Activated CD4-positive, alpha-beta T cell treated with anti-CD3 and anti-CD28 coated beads, Interleukin-10, Interleukin-2, amounts not matched to agents 100 ng/mL and 50 ng/mL, durations not matched to agents 16 hours and 8 hours (primary cell): ENCODE measurements at regions not wholly inside any gene's neighbourhood (a gene's known extent, or its start where the extent isn't known, plus 50 kb on each side); places are given as distances from the start of the nearest gene placed in this dataset.
A peak's percentile ranks its signal among the peaks of the same experiment; 100 is the strongest.

Source experiments
- DNase-seq: peaks from one replicate; pipeline ENCODE4 v3.0.0-alpha.2; 2020

DNA sequence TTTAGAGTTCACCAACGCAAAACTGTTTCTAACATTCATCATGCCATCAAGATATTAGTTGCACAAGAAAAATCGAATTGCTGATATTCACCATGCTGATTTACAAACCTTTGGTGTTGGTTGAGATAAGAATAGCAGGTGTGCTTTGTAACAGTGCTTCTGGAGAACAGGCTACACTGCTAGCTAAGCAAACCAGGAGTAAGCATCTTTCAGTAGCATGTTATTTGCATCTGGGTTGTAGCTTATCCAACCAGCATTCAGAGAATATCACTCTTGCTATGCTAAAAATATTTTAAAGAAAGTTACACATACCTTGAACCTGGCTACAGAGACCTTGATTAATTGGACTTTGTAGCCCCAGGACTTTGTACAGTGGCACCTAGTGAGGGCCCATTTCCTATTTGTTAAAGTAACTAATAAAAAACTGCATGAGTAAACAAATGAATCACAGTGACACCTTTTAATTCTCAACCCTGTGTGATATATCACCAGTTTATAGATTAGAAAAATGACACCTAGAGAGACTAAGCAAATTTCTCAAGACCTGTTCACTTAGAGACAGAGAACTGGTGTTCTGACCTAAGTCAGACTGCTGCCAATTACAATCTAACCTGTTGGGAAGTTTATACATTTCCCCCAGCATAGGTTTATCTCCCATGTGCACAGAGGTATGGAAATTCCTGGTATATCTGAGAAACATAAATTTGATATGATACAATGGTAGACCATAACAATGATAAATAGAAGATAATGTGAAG is 435.5 kb upstream of the TGFBR2 start:
- no peak for DNase-seq

DNA sequence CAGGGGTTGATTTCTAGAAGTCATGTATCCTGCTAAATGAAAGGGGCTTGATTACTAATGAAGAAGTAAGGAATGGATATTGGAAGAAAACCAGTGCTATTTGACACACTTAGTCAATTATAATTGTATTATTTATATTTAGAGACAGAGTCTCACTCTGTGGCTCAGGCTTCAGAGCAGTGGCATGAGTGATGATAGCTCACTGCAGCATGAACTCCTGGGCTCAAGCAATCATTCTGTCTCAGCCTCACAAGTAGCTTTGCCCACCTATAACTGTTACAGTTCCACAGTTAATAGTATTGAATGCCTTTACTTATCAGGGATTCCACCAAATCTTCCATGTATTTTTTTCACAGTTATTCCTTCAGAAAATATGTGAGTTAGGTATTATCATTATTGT is 432.0 kb upstream of the TGFBR2 start:
- DNase-seq: no peak

DNA sequence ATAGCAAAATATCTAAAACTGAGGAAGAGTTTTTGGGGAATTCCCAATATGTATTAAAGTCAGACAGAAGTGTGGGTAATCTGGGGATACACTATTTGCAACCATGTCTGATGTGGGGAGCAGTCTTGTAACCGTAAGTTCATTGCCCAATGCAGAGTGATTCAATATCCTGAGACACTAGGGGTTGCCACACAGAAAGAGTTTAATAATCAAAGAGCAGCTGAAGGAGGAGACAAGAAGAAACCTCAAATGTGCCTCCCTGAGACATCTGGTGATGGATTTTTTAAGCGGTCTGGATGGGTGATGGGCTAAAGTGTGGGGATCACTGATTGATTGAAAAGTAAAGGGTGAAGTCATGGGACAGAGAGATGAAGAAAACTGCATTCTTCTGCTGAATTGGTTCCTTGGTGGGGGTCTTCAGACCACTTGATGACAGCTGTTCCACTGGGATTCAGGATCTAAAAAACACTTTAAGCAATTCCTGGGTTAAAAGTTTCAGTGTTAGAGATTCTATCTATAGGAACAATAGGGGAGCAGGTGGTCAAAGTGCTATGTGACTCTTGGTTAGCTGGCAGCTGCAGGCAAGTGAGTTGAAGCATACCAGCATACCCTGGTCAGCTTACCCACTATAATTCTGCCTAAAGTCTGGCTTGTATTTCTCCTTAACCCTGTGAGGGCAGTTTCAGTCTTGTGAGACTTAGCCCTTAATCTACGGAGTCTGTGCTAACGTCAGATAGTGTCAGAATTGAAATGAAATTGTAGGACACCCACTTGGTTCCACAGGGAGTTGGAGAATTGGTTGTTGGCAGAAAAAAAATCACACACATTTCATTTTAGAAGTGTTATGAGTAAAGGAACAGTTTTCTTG is 425.9 kb upstream of the TGFBR2 start:
- DNase-seq: no peak

DNA sequence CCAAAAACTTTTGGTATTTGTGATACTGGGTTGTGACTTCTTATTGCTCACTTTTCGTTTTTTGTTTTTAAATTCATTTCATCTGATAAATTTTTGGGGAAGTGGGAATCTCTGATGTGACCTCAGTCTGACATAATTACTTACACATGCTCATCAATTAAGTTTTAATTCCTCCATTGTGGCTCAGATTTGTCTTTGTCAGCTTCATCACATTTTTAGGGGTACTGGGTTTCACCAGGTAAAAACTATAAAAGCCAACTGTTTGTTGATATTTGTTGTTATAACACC is 425.3 kb upstream of the TGFBR2 start:
- no peak for DNase-seq

DNA sequence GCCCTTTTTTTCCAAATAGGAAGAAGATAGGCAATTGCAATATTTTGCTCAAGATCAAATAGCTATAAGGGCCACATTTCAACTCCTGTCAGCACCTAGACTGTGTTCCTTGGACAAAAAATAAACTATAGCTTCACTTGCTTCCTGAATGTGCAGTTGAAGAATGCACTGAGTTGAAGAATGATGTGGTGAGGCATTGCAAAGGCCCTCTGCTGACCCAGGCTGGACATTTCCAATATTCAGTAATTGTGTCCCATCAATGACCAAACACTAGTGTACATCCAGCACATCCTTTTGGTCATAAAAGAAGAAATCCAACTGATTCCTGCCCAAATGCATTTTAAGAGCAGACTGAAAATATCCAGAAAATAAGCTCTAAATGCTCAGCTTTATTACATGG is 424.8 kb upstream of the TGFBR2 start:
- no peak for DNase-seq

DNA sequence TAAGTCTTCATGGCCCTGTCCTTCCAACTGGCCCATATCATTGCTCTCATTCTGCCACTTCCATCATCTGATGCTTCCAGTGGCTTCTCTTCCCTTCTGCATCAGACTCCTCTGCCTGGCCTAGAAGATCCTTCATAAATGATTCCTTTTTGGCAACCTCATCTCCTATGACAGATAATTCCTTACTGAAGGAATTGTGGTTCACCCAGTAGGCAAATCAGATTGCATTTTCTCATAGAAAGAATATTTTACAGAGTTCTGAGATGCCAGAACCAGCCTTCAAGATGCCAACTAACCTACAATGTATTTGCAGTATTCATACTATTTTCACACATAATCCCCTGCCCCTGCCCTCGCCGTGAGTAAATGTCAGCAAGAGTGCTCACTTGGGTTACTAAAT is 423.0 kb upstream of the TGFBR2 start:
- no peak for DNase-seq

DNA sequence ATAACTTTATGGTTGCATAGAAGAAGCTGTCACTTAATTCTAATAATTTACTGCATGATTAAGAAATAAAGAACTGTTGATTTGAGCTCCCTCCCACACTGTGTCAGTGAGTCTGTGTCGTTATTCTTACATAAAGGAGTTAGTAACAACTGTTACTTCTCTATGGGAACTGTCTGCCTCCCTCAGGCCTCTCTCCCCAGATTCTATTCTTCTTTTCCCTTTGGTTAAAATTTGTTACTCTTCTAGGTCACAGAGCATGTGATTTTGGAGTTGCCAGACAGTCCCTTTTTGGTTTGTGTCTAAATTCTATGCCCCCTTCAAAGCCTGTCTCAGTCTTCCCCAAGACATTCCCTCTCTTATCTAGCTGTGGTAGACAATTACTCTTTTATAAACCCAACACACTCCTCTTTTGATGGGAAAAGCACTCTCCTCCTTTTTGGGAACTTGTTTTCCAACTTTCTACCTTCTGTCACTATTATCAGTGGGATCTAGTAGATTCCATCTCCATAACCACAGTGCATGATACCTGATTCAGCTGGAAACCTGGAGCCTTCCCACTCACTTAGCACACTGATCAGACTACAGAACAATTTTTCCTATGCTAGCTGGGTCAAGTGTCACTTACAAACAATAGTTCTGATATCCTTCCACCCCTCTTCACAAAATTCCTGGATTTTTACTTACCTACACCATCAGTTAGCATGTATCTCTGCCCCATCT is 422.1 kb upstream of the TGFBR2 start:
- no peak for DNase-seq

DNA sequence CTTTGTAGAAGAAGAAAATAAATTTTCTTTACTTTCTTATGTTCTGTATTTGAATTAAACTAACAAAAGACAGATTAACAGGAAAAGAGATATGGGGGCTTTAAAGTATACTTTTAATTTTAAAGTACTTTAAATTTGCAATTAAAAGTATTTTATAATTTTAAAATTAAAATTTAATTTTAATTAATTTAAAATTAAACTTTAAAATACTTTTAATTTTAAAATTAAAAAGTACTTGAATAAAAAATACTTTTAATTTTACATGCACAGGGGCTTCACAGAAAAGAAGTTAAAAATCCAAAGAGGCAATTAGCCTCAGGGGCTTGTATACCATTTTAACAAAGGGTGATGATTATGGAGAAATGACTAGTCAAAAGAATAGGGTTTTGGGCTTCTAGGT is 420.5 kb upstream of the TGFBR2 start:
- DNase-seq: no peak

DNA sequence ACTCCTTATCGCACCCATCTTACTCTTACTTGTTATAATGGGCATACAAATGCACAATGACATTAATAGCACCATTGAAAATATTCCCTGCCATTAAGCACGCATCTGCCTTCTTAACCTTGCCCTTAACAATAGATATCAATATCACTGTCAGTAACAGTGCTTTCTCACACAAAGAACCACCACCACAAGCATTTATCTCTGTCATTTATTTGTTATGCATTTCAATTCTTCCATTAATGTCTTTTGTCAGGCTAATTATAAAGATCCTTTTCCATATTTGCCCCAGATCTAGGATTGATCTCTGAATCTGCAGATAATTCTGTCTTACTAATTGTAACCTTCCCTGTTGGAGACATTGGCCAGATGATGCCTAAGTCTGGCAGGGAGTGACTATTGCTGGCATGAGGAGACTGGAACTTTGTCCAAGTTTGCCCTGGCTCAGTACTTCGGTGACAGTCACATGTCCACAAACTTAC is 419.6 kb upstream of the TGFBR2 start:
- DNase-seq: no peak

DNA sequence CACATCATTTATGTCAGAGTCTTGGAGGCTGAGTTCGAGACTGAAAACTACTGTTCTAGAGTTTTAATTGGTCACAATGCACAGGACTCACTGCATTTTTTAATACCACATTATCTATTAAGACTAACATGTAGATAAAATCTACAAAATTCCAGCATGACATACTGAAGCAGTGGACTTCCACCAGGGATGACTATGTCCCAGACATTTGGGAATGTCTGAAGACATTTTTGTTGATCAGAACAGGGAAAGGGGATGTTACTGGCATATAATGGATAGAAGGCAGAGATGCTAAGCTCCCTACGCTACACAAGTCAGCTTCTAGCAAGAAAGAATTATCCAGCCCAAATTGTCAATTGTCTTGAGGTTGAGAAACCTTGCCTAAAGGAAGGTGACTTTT is 419.0 kb upstream of the TGFBR2 start:
- DNase-seq: no peak

DNA sequence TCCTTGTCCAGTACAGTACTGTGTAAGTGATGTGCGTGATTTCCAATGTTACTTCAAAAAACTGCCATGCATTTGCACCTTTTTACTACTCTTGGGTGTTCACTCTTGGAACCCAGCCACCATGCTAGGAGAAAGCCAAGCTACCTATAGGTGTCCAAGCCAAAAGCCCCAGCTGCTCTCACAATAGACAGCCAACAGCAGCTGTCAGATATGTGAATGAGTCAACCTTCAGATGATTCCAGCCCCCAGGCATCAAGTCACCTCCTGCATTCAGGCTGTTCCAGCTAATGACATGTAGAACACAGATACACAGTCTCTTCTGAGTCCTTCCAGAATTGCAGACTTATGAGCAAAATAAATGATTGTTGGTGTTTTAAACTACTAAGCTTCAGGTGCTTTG is 417.7 kb upstream of the TGFBR2 start:
- DNase-seq: no peak

DNA sequence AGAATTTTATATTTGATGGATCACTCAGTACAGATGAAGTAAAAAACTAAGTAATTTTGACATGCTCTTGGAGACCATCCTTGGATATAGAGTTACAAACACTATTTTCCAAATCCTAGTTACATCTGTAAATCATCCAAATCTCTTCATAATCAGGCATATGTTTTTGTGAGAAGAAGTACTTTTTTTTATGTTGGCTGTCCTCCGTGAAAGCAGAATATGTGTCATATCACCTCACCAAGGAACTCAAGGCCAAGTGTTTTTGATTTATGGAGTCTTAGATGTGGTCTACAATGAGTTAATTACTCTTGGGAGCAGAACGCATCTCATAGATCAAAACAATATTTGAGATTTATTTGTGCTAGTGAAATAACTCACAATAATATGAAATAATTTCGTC is 416.5 kb upstream of the TGFBR2 start:
- DNase-seq: no peak

DNA sequence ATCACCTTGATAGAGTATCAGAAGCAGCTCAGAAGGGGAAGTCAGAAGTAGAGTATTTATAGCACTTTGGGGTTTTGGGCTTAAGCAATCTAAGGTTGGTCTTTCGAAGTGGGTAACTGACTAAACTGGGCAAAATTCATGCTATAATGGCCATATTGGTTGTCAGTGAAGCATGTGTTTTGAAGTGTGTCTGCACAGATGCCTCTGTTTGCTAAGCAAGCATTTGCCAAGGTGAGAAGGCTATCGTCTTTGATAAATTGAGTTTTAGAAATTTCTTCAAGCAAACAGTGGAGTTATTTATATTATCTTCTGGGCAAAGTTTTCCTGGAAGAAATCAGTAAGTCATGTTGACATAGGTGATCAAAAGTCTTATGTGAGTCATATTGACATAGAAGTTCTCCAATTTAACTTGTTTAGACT is 412.8 kb upstream of the TGFBR2 start:
- no peak for DNase-seq

DNA sequence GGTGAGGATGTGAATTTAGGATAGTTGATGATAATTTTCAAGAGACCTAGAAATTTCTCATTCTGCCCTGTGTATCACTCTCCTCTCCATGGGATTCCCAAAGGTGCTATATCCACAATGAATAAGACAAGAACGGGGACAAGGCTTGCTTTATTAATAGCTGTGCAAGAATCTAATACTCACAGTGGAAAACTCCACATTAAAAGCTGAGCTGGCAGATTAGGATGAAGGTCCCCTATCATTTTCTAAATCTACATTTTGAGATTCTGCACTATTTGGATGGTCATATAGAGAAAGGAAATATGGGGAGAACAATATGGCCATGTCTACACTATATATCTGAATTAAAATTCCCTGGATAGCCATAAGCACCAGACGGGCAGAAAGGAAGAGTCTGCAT is 411.0 kb upstream of the TGFBR2 start:
- DNase-seq: no peak

DNA sequence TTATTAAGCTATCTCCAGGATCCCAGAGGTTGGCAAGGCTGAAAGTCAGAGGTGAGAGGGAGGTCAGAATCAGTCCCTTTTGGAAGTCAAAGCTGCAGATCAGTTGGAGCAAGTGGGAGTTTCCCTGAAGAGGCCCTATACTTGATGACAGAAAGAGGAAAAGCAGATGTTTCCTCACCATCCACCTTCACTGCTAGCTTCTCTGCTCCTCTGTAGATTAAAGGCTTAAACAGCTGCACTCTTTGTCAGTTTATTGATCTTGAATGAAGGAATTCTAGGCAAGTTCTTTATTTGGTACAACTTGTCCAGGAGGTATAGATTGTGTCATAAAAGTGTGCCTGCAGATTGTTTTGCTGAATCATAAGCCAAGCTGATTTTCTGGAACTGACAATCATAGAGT is 408.2 kb upstream of the TGFBR2 start:
- no peak for DNase-seq

DNA sequence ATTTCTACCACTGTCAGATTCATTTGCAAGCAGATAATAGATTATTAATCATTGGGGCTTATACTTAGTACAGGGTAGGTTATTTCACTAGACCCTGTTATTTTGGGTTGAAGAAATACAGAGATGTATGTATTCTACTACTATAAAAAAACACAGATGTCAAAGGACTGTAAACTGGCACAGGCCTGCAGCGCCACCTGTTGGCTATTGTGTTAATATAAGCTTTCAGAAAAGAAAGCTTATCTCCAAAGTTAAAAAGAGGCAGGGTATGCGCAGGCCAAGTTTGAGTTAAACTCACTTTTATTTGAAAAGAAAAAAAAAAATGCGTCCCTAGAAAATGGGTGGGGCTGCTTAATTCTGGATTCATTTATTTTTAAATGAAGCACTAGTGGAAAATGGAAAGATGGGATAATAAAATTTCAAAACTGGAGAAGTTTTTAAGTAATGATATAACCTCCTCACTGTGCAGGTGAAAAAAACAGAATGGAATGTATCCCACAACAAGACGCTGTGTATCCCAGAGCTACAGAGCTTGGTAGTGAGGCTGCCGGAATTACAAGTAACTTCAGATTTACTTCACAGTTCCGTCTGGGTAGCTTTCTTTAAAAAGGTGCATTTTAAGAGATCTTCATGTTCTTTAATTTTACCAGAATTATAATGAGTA is 407.2 kb upstream of the TGFBR2 start:
- peak; percentile 64 for DNase-seq

DNA sequence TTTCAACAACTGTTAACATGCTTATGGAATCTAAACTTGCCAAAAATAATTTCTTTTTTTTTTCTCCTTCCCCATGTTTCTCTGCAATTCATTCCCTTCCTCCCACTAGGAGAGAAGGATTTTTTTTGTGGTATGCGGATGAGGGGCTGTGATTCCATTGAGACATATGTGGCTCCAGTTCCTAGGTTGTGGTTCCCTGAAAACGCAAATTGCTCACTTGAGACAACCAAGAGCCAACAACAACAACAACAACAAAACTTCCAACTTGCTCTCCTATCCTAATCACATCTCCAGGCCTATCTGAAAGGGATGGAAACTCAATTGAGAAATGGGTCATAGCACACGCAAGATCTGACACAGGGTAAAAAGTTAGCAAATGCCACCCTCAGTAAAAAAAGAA is 406.5 kb upstream of the TGFBR2 start:
- DNase-seq: no peak

DNA sequence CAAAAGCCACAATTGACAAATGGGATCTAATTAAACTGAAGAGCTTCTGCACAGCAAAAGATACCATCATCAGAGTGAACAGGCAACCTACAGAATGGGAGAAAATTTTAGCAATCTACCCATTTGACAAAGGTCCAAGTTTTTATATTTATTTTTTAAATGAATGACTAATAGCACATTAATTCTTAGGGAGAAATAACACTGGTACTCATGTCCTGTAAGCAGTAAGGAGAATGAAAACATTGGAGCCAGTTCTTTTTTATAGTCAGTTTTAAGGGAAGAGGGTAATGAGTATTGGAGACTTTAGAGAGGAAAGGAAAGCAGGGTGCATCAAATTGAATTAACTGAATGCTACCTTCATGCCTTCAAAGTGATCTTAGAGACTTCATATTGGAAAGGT is 404.7 kb upstream of the TGFBR2 start:
- no peak for DNase-seq

DNA sequence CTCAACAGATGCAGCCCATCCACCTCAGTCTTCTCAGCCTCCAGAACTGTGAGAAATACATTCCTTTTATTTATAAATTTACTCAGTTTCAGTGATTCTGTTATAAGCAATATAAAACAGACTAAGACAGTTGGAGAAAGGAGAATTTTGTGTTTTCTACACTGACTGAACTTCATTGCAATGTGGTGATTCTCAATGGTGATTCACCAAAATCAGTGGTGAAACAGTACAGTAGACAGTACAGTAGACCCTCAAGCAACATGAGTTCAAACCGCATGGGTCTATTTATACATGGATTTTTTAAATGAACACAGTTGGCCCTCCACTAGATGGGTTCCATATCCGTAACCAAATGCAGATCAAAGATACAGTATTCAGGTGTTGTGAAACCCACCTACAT is 403.1 kb upstream of the TGFBR2 start:
- DNase-seq: no peak

DNA sequence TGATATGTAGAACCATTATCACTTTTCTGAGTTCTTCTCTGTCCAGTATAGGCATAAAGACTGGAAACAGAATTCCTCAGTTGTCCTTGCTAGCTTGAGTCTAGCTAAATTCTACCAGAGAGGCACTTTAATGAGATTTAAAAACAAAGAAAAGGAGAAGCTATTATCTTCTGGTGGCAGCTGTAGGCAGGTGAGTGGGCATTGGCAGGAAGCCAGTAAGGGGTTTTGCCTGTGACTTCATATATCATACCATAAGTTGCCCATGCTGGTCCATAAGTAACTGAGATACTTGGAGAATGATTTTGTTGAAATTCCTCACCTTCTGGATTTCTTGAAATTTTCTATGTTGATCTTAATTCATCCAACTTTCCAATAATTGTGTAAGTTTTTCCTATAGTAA is 402.3 kb upstream of the TGFBR2 start:
- DNase-seq: no peak

DNA sequence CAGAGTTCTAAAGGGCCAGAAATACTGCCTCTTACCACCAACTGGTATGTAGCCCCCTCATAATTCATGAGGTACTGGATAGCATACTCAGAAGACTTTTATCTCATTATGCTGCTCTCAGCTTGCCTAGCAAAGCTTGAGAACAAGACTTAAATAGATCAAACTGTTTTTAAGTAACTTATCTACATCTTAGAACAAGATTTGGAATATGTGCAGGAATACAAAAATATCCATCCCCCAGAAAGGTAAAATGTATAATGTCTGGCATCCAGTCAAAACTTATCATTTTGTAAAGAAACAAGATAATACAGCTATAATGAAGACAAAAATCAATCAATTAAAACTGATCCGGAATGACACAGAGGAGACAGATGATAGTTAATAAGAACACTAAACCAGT is 400.4 kb upstream of the TGFBR2 start:
- no peak for DNase-seq

DNA sequence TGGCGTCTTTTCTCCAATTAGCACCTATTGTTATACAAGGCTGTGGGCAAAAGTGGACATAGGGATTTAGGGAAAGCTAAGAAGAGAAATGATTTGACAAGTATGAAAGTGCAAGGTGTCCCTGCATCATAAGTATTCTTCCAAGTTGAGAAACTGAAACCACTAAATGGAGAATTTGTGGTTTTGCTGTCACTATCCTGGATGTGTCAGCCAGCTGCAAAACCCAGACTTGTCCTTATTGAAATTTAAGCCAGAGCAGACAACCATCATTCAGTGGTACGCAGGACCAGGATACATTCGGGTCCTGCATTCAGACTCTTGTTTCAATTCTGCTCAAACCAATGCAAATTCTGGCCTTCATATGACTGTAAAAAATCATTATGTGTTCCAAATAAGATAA is 384.8 kb upstream of the TGFBR2 start:
- DNase-seq: peak; percentile 53

DNA sequence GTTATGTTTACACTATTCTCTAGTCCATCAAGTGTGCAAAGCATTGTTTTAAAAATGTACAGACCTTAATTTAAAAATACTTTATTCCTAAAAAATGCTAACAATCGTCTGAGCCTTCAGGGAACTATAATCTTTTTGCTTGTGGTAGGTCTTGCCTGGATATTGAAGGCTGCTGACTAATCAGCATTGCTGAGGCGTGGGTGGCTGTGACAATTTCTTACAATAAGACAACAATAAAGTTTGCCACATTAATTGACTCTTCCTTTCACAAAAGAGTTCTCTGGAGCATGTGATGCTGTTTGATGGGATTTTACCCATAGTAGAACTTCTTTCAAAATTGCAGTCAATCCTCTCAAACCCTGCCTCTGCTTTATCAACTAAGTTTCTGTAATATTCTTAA is 384.0 kb upstream of the TGFBR2 start:
- DNase-seq: no peak
